ENCODE measurements at regions not wholly inside any gene's neighbourhood (a gene's known extent, or its start where the extent isn't known, plus 50 kb on each side); places are given as distances from the start of the nearest gene placed in this dataset.

- TF ChIP-seq POLR2A (IDR thresholded peaks at IDR 0.05), result no peak
- no peak for TF ChIP-seq CTCF (IDR thresholded peaks at IDR 0.05)
Observed at GRCh38 chr9:80521151-80521550, 949.4 kb downstream of the TLE4 start.

Measured in vagina (tissue), 2 donors.